OCI-LY7 (cell line): ENCODE measurements at regions not wholly inside any gene's neighbourhood (a gene's known extent, or its start where the extent isn't known, plus 50 kb on each side); places are given as distances from the start of the nearest gene placed in this dataset.

Experiments used
- BruUV-seq: library from RNA; stranded (reverse); fragments of 400-500 nt; replicated peaks from 2 replicates; lab custom pipeline; 2021; lab: Mats Ljungman, UMichigan
- CTCF ChIA-PET: fragments of 300-600 bp; sonication (Branson Sonifier 250); formaldehyde crosslinking; loops from one replicate; lab custom pipeline; 2022; ENCODE audit warnings: antibody characterized with exemption; ENCODE audit not compliant: unreplicated experiment; lab: Charles Lee
- POLR2A ChIA-PET: fragments of 300-600 bp; sonication (Branson Sonifier 250); formaldehyde crosslinking; loops from one replicate; lab custom pipeline; 2022; ENCODE audit warnings: antibody characterized with exemption; lab: Charles Lee
- DNase-seq: peaks from one replicate; pipeline ENCODE4 v3.0.0-alpha.2; 2015; ENCODE audit warnings: low spot score
- H2AFZ ChIP-seq: fragments of 200-600 bp; sonication (generic), shearing (Covaris generic); 2 replicates; pipeline ENCODE4 v1.6.1; 2014; ENCODE audit warnings: mild to moderate bottlenecking, antibody characterized with exemption, low read length, moderate library complexity
- H3K27ac ChIP-seq: fragments of 200-600 bp; sonication (generic); 2 replicates; pipeline ENCODE4 v1.5.1; 2014; ENCODE audit warnings: mixed run types, low read depth, mild to moderate bottlenecking, moderate library complexity, low read length, inconsistent platforms; ENCODE audit not compliant: poor library complexity, severe bottlenecking
- H3K36me3 ChIP-seq: fragments of 200-600 bp; sonication (generic); 2 replicates; pipeline ENCODE4 v1.6.1; 2014; ENCODE audit warnings: mild to moderate bottlenecking, antibody characterized with exemption, low read length, moderate library complexity, mixed read lengths; ENCODE audit not compliant: insufficient read depth
- H3K4me1 ChIP-seq: fragments of 200-600 bp; sonication (generic); 2 replicates; pipeline ENCODE4 v1.5.1; 2014; ENCODE audit warnings: mild to moderate bottlenecking, low read length; ENCODE audit not compliant: insufficient read depth, poor library complexity, severe bottlenecking
- H3K4me2 ChIP-seq: fragments of 200-600 bp; sonication (generic); 2 replicates; pipeline ENCODE4 v1.6.1; 2014; ENCODE audit warnings: mild to moderate bottlenecking, low read length
- H3K4me3 ChIP-seq: fragments of 200-600 bp; sonication (generic); 2 replicates; pipeline ENCODE4 v1.5.1; 2014; ENCODE audit warnings: mild to moderate bottlenecking, low read depth, low read length; ENCODE audit not compliant: poor library complexity, severe bottlenecking
- H3K79me2 ChIP-seq: fragments of 200-600 bp; sonication (generic); 2 replicates; pipeline ENCODE4 v1.6.1; 2016; ENCODE audit warnings: low read depth, mild to moderate bottlenecking, low read length, moderate library complexity, mixed read lengths; ENCODE audit not compliant: insufficient read depth
- H3K9me2 ChIP-seq: fragments of 200-600 bp; sonication (generic); 2 replicates; pipeline ENCODE4 v1.6.1; 2016; ENCODE audit warnings: mild to moderate bottlenecking, low read length, mixed read lengths; ENCODE audit not compliant: insufficient read depth
- H3K9me3 ChIP-seq: fragments of 200-600 bp; sonication (generic); 2 replicates; pipeline ENCODE4 v1.6.1; 2014; ENCODE audit warnings: mild to moderate bottlenecking, mixed run types, low read length, mixed read lengths
- H4K20me1 ChIP-seq: fragments of 200-600 bp; sonication (generic); 2 replicates; pipeline ENCODE4 v1.6.1; 2014; ENCODE audit warnings: mild to moderate bottlenecking, antibody characterized with exemption, low read length, moderate library complexity, mixed read lengths; ENCODE audit not compliant: insufficient read depth
- CTCF ChIP-seq: fragments of 200-600 bp; sonication (generic); conservative IDR thresholded peaks from 2 replicates; pipeline ENCODE4 v1.5.1; 2014; ENCODE audit warnings: mild to moderate bottlenecking, antibody characterized with exemption, low read length, moderate library complexity, mixed read lengths
- EZH2phosphoT487 ChIP-seq: fragments of 200-600 bp; sonication (generic); IDR thresholded peaks from 2 replicates; pipeline ENCODE4 v1.6.1; 2018; ENCODE audit warnings: low read depth, borderline replicate concordance, mild to moderate bottlenecking, mixed run types, antibody characterized with exemption, low read length, moderate library complexity, mixed read lengths
- intact Hi-C: fragments of 100-400 bp; cut with micrococcal nuclease; formaldehyde crosslinking; loops from one replicate; pipeline ENCODE4 v1.10.0; 2022; ENCODE audit not compliant: unreplicated experiment

DNA sequence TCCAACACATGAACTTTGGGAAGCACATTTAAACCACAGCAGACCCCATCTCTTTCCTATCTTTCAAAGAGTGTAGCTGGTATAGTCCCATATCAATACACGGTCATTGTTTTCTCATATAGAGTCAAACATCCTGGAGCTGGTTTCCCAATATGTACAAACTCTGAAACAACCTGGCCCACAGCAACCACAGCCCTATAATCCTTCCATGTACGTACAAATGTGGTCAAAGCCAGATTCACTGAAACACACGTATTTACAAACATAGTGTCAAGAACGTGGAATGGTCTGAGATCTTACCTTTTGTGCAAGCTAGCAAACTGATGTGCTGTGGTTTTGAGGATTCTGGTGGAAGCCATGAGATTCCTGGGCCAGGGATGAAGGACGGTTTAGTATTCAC is 97.3 kb downstream of the HS1BP3 start:
- BruUV-seq, result no TSS peak
- Histone ChIP-seq H3K9me3 (no peaks in the 10 kb centered on the region), H3K4me1 (no peaks in the 10 kb centered on the region), H2AFZ (no peak overlapping the region), H3K4me2 (no peak overlapping the region), H3K79me2 (no peaks in the 10 kb centered on the region), H4K20me1 (no peaks in the 10 kb centered on the region), H3K36me3 (no peaks in the 10 kb centered on the region), H3K27ac (no peak overlapping the region), H3K4me3 (no peak overlapping the region), H3K9me2 (no peaks in the 10 kb centered on the region)
- no peak for DNase-seq
- ChIA-PET POLR2A (interaction anchor here (0.6 to 1.9 kb wide), 3 partner anchors 9 to 78 kb away, joined by 3 to 4 read pairs (median 3); no protein-coding TSS in a partner anchor), CTCF (no interaction called here)
- intact Hi-C loops, result no loop called here
- TF ChIP-seq CTCF, result no peak

GRCh38 chr2:20555954-20556353 is 94.9 kb downstream of the HS1BP3 start:
- H3K36me3 ChIP-seq, result no peaks in the 10 kb centered on the region
- intact Hi-C loops, result no loop called here
- H3K4me3 ChIP-seq, result no peak overlapping the region
- no peak for DNase-seq
- no peaks in the 10 kb centered on the region for H4K20me1 ChIP-seq
- CTCF ChIA-PET, result no interaction called here
- H3K9me2 ChIP-seq, result no peaks in the 10 kb centered on the region
- no peak overlapping the region for H3K4me2 ChIP-seq
- no peaks in the 10 kb centered on the region for H3K9me3 ChIP-seq
- TF ChIP-seq EZH2phosphoT487, result no peak
- TF ChIP-seq CTCF, result no peak
- no peaks in the 10 kb centered on the region for H3K4me1 ChIP-seq
- H3K27ac ChIP-seq, result no peak overlapping the region
- H2AFZ ChIP-seq, result no peak overlapping the region
- BruUV-seq, result no TSS peak
- POLR2A ChIA-PET, result interaction anchor here (1.1 kb wide), 1 partner anchor 21 kb away, joined by 3 read pairs; no protein-coding TSS in a partner anchor
- H3K79me2 ChIP-seq, result no peaks in the 10 kb centered on the region

DNA sequence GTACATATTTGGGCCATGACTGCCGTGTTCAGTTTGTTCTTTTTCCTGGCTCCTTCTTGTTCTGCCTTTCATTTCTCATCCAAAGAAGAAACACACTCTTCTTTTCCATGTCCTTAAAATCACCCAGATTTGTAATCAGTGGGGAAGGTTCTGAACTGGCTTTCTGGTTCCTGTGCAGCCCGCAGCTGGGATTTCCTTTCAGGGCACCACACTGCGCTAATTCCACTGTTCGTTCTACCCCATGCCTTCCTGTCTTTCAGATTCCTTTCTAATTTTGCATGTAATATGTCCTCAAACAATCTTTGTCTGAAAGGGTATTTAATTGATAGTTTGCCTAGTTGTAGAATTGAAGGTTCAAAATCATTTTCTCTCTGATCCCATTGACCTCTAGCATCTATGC is 94.1 kb downstream of the HS1BP3 start:
- Histone ChIP-seq H3K4me2 (no peak overlapping the region), H4K20me1 (no peaks in the 10 kb centered on the region), H3K4me3 (no peak overlapping the region), H3K79me2 (no peaks in the 10 kb centered on the region), H3K27ac (no peak overlapping the region), H3K9me2 (no peaks in the 10 kb centered on the region), H2AFZ (no peak overlapping the region), H3K36me3 (no peaks in the 10 kb centered on the region), H3K4me1 (no peaks in the 10 kb centered on the region), H3K9me3 (no peaks in the 10 kb centered on the region)
- no TSS peak for BruUV-seq
- POLR2A ChIA-PET, result no interaction called here
- DNase-seq, result no peak
- TF ChIP-seq CTCF (no peak), EZH2phosphoT487 (no peak)
- intact Hi-C loops, result no loop called here
- CTCF ChIA-PET, result no interaction called here
